ENCODE measurements at regions not wholly inside any gene's neighbourhood (a gene's known extent, or its start where the extent isn't known, plus 50 kb on each side); places are given as distances from the start of the nearest gene placed in this dataset.

DNA sequence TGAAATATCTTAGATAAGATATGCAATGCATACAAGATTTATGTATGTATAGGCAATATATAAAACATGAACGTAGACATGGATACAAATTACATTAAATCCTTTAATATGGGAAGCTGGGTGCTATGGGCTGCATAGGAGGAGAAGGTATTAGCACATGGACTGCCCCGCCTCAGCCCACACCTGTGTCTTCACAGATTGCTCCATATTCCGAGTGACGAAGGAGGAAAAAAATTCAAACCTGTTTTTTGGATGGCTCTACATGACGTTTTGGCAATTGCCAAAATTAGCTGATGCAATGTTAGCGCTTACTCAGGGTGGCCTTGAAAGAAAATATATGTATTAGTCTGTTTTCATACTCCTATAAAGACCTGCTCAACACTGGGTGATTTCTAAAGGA lies 223.4 kb upstream of the SLCO3A1 start:
- H3K4me3 ChIP-seq (ENCODE audit: low read depth, low read length), result no peak overlapping the region
- DNase-seq (ENCODE audit: low read depth), result no peak
- TF ChIP-seq, protein P1, sequence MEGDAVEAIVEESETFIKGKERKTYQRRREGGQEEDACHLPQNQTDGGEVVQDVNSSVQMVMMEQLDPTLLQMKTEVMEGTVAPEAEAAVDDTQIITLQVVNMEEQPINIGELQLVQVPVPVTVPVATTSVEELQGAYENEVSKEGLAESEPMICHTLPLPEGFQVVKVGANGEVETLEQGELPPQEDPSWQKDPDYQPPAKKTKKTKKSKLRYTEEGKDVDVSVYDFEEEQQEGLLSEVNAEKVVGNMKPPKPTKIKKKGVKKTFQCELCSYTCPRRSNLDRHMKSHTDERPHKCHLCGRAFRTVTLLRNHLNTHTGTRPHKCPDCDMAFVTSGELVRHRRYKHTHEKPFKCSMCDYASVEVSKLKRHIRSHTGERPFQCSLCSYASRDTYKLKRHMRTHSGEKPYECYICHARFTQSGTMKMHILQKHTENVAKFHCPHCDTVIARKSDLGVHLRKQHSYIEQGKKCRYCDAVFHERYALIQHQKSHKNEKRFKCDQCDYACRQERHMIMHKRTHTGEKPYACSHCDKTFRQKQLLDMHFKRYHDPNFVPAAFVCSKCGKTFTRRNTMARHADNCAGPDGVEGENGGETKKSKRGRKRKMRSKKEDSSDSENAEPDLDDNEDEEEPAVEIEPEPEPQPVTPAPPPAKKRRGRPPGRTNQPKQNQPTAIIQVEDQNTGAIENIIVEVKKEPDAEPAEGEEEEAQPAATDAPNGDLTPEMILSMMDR (IDR thresholded peaks at IDR 0.05; ENCODE audit: insufficient read depth, low read length), result no peak

DNA sequence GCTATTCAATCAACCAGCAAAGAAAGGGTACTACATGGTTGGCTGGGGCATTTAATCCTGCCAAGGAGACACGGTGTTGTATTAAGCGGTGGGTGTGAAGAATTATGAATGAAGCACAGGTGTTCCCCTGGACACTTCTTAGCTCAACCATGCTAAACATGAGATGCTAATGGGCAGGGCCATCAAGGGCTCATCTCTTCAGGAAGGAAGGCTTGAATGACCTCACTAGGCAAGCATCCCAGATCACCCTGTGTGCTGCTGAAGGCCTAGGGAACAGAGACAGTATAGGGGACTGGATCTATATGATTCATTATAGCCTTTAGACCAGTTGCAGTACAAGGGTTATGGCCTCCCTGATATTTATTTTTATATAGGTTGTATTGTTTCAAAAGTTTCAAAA lies 221.3 kb upstream of the SLCO3A1 start:
- no peak for DNase-seq (ENCODE audit: low read depth)
- no peak overlapping the region for H3K4me3 ChIP-seq (ENCODE audit: low read depth, low read length)
- TF ChIP-seq, protein P1 (IDR thresholded peaks at IDR 0.05; ENCODE audit: insufficient read depth, low read length), result no peak

DNA sequence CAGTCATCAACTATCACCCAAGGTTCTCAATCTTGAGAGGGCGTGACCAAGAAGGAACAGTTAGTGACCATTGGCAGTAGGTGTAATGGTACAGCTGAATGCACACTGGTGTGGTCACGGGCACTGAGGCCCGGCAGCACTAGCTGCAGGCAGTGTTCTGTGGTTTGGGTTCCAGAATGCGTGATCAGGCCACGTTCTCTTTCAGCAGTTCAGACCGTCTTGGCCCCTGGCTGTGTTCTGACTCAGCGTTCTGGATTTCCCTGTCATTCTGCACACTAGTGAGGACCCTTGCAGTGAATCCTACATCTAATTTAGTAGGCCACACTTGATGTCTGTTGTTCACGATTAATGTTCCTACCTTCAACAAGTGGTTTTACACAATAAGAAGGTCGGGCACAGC lies 220.5 kb upstream of the SLCO3A1 start:
- no peak overlapping the region for H3K4me3 ChIP-seq (ENCODE audit: low read depth, low read length)
- TF ChIP-seq, protein P1 (IDR thresholded peaks at IDR 0.05; ENCODE audit: insufficient read depth, low read length), result no peak
- no peak for DNase-seq (ENCODE audit: low read depth)

DNA sequence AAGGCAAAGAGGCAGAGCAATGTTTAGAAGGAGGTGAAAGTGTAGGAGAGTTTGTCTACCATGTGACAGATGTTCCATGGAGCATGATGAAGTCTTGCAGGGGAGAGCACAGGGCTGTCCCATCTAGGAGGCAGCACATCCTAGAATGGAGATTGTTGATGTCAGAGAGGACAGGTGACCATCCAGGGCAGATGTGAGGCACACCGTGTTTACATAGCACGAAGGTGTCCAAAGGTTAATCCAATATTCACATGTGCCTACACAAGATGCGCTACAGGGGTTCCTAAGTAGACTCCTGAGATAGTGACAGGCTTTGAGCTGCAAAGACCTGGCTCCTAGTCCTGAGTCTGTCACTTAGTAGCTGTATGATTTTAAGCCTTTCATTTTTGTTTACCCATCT lies 219.3 kb upstream of the SLCO3A1 start:
- no peak for DNase-seq (ENCODE audit: low read depth)
- TF ChIP-seq, protein P1 (IDR thresholded peaks at IDR 0.05; ENCODE audit: insufficient read depth, low read length), result no peak
- H3K4me3 ChIP-seq (ENCODE audit: low read depth, low read length), result no peak overlapping the region

DNA sequence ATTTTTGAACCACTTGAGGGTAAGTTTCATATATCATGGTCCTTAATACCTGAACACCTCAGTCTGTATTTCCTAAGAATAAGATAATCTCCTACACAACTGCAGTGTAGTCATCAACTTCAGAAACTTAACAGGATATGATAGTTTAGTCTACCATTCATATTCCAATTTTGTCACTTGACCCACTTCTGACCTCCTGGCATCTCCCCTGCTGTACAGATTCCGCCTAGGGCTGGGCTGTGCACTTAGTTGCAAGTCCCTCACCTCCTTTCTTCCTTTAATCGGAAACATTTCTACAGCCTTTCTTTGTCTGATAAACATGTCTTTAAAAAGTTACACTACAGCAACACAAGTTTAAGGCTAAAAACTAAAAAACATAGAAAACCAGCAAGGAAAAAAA lies 218.4 kb upstream of the SLCO3A1 start:
- H3K4me3 ChIP-seq (ENCODE audit: low read depth, low read length), result no peak overlapping the region
- DNase-seq (ENCODE audit: low read depth), result no peak
- TF ChIP-seq, protein P1 (IDR thresholded peaks at IDR 0.05; ENCODE audit: insufficient read depth, low read length), result no peak

DNA sequence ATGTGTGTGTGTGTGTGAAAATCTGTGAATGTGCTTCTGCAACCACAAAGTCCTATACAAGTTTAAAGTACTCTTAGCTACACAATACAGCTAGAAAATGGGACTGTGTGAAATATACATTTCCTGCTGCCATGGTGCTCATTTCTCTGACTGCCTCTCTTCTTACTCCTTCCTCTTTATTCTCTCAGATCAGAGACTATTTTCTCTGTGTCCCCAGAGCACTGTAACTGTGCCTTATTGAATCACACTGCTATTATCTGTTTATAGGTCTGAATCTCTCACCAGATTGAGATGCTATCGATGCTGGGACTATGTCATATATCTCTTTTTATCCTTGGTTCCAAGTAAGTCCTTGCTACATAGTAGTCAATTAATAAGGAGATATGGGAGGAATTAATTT lies 217.9 kb upstream of the SLCO3A1 start:
- TF ChIP-seq, protein P1 (IDR thresholded peaks at IDR 0.05; ENCODE audit: insufficient read depth, low read length), result no peak
- DNase-seq (ENCODE audit: low read depth), result no peak
- no peak overlapping the region for H3K4me3 ChIP-seq (ENCODE audit: low read depth, low read length)

DNA sequence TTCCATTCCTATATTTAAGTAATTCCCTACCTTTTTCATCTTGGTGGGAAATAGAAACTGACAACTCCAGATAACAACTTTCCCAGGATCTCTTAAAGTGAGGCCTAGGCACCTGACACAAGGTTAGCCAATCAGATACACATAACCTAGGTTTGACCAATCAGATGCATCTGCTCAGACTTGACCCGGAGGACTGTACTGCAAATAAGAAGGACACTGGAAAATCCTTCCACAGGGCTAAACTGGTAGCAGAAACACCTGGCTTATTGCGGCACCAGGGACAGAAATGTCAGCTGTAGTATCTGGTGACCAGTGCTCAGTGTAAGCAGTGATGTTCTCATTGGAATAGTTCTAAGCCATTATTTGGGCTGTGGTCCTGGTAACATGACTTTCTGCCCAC lies 204.5 kb upstream of the SLCO3A1 start:
- H3K4me3 ChIP-seq (ENCODE audit: low read depth, low read length), result no peak overlapping the region
- no peak for DNase-seq (ENCODE audit: low read depth)
- TF ChIP-seq, protein P1 (IDR thresholded peaks at IDR 0.05; ENCODE audit: insufficient read depth, low read length), result no peak
